ENCODE measurements at regions not wholly inside any gene's neighbourhood (a gene's known extent, or its start where the extent isn't known, plus 50 kb on each side); places are given as distances from the start of the nearest gene placed in this dataset.

- intact Hi-C loops (cut with micrococcal nuclease; ENCODE audit: unreplicated experiment) = no loop called here
- DNase-seq (ENCODE audit: low spot score) = no peak
- Histone ChIP-seq H3K4me3 (ENCODE audit: low read depth, low read length, poor library complexity, severe bottlenecking) (no peak overlapping the region), H4K20me1 (ENCODE audit: insufficient read depth, low read length) (no peaks in the 10 kb centered on the region), H3K27ac (ENCODE audit: low read depth, low read length, poor library complexity, severe bottlenecking) (no peak overlapping the region), H3K9me3 (ENCODE audit: low read length) (no peaks in the 10 kb centered on the region), H3K9me2 (ENCODE audit: insufficient read depth, low read length) (no peaks in the 10 kb centered on the region), H3K4me1 (ENCODE audit: insufficient read depth, low read length, poor library complexity, severe bottlenecking) (no peaks in the 10 kb centered on the region), H3K4me2 (ENCODE audit: low read length) (no peak overlapping the region), H2AFZ (ENCODE audit: low read length) (no peak overlapping the region), H3K36me3 (ENCODE audit: insufficient read depth, low read length) (no peaks in the 10 kb centered on the region), H3K79me2 (ENCODE audit: insufficient read depth, low read depth, low read length) (no peaks in the 10 kb centered on the region)
- POLR2A ChIA-PET = no interaction called here
- CTCF ChIA-PET (ENCODE audit: unreplicated experiment) = no interaction called here
- BruUV-seq (replicated peaks) = no TSS peak
- no peak for TF ChIP-seq EZH2phosphoT487 (IDR thresholded peaks at IDR 0.05; ENCODE audit: borderline replicate concordance, low read depth, low read length)
- TF ChIP-seq CTCF (conservative IDR thresholded peaks at IDR 0.05; ENCODE audit: low read length) = no peak
Observed at GRCh38 chr7:57215423-57215822, 83.2 kb upstream of the ZNF479 start.

DNA sequence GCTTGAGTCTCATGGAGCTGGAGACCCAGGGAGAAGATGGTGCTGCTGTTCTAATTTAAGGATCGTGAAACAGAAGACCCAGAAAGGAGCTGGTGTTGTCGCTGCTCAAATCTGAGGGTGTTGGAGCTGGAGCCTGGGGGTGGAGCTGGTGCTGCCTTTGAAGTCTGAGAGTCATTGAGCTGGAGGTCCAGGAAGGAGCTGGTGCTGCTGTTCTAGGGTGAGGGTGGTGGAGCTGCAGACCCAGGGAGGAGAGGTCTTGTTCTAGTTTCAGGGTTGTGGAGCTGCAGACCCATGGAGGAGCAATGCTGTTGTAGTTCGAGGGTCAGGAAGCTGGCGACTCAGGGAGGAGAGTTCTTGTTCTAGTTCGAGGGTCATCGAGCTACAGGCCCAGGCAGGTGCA lies 84.1 kb upstream of the ZNF479 start:
- intact Hi-C loops (cut with micrococcal nuclease; ENCODE audit: unreplicated experiment) = no loop called here
- H2AFZ ChIP-seq (ENCODE audit: low read length) = no peak overlapping the region
- ChIA-PET POLR2A (no interaction called here), CTCF (ENCODE audit: unreplicated experiment) (no interaction called here)
- H4K20me1 ChIP-seq (ENCODE audit: insufficient read depth, low read length) = no peaks in the 10 kb centered on the region
- BruUV-seq (replicated peaks) = no TSS peak
- H3K9me3 ChIP-seq (ENCODE audit: low read length) = no peaks in the 10 kb centered on the region
- H3K4me2 ChIP-seq (ENCODE audit: low read length) = no peak overlapping the region
- no peak for TF ChIP-seq CTCF (conservative IDR thresholded peaks at IDR 0.05; ENCODE audit: low read length)
- no peak for TF ChIP-seq EZH2phosphoT487 (IDR thresholded peaks at IDR 0.05; ENCODE audit: borderline replicate concordance, low read depth, low read length)
- H3K9me2 ChIP-seq (ENCODE audit: insufficient read depth, low read length) = no peaks in the 10 kb centered on the region
- no peak overlapping the region for H3K4me3 ChIP-seq (ENCODE audit: low read depth, low read length, poor library complexity, severe bottlenecking)
- H3K4me1 ChIP-seq (ENCODE audit: insufficient read depth, low read length, poor library complexity, severe bottlenecking) = no peaks in the 10 kb centered on the region
- no peak for DNase-seq (ENCODE audit: low spot score)
- H3K27ac ChIP-seq (ENCODE audit: low read depth, low read length, poor library complexity, severe bottlenecking) = no peak overlapping the region
- H3K79me2 ChIP-seq (ENCODE audit: insufficient read depth, low read depth, low read length) = no peaks in the 10 kb centered on the region
- H3K36me3 ChIP-seq (ENCODE audit: insufficient read depth, low read length) = no peaks in the 10 kb centered on the region

- CTCF ChIA-PET (ENCODE audit: unreplicated experiment) = no interaction called here
- intact Hi-C loops (cut with micrococcal nuclease; ENCODE audit: unreplicated experiment) = no loop called here
- POLR2A ChIA-PET = no interaction called here
Observed at GRCh38 chr7:57218196-57218716, 86.0 kb upstream of the ZNF479 start.

More at GRCh38 chr7:57218196-57218716, 86.0 kb upstream of the ZNF479 start:
- H3K9me2 ChIP-seq (ENCODE audit: insufficient read depth, low read length) = no peaks in the 10 kb centered on the region
- no peak for DNase-seq (ENCODE audit: low spot score)
- TF ChIP-seq CTCF (conservative IDR thresholded peaks at IDR 0.05; ENCODE audit: low read length) (no peak), EZH2phosphoT487 (IDR thresholded peaks at IDR 0.05; ENCODE audit: borderline replicate concordance, low read depth, low read length) (no peak)
- no TSS peak for BruUV-seq (replicated peaks)
- no peaks in the 10 kb centered on the region for H4K20me1 ChIP-seq (ENCODE audit: insufficient read depth, low read length)
- H3K9me3 ChIP-seq (ENCODE audit: low read length) = no peaks in the 10 kb centered on the region
- no peaks in the 10 kb centered on the region for H3K36me3 ChIP-seq (ENCODE audit: insufficient read depth, low read length)
- H3K4me3 ChIP-seq (ENCODE audit: low read depth, low read length, poor library complexity, severe bottlenecking) = no peak overlapping the region
- no peak overlapping the region for H2AFZ ChIP-seq (ENCODE audit: low read length)
- H3K27ac ChIP-seq (ENCODE audit: low read depth, low read length, poor library complexity, severe bottlenecking) = no peak overlapping the region
- H3K4me1 ChIP-seq (ENCODE audit: insufficient read depth, low read length, poor library complexity, severe bottlenecking) = no peaks in the 10 kb centered on the region
- H3K79me2 ChIP-seq (ENCODE audit: insufficient read depth, low read depth, low read length) = no peaks in the 10 kb centered on the region
- no peak overlapping the region for H3K4me2 ChIP-seq (ENCODE audit: low read length)

Measured in OCI-LY7 (cell line).